Femur (tissue), 1 donor: ENCODE measurements at regions not wholly inside any gene's neighbourhood (a gene's known extent, or its start where the extent isn't known, plus 50 kb on each side); places are given as distances from the start of the nearest gene placed in this dataset.
"Not testable (repeated sequence)": the region's sequence is repeated elsewhere in the genome, so short reads cannot be mapped to it uniquely, and the experiment has no call there.

ENCODE experiments used
- DNase-seq: peaks from one replicate; pipeline ENCODE4 v3.0.0-alpha.2; 2017

DNA sequence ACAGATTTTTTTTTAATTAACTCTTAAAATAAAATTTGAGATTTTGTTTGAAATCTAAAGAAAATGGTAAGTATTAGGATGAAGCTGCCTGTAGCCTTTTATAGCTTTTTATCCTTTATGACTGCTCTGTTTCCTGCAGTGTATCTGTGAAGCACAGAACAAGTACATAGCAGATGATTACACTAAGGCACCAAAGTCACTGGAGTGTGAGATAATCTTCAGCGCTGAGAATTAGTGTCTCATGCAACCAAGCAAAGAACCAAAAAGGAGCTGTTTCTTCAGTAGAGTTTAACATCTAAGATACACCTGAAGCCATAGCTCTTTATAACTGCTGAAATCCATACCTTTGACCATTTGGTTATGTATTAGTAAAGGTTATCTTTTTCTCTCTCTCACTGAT lies 1989.8 kb upstream of the PCDH10 start:
- DNase-seq = no peak

DNA sequence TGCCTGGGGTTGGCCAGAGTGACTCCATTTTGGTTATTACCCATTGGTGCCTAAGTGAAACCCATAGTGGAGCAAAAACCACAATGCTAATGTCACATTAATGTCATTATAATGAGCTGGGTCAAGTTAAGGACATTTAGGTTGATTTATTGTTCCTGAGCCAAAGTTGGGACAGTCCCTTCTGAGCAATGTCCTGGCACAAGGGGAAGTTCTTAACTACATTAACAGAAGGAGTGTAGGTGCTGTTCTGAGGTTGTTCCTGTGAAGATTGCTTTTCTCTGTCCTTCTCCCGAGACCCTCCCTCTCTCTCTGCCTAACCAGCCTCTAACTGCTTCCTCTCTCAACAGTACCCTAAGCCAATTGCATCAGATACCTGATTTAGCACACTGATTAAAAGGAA lies 1956.8 kb upstream of the PCDH10 start:
- no peak for DNase-seq

DNA sequence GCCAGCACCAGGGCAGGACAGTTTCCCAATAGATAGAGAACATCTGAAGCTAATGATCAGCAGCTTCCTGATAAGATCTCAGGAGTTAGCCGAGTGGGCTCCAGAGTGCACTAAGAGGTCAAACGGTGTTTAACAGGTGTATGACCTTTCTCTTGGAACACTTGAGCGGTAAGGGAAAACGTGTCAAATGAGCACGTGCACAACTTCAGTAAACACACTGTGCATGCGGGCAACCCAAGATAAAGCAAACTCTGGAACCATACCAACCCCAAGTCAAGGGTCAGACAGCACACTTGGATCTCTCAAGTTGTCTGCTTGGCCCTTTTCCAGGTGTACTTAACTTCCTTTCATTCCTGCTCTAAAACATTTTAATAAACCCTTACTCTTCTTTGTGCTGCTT lies 1941.5 kb upstream of the PCDH10 start:
- no peak for DNase-seq

DNA sequence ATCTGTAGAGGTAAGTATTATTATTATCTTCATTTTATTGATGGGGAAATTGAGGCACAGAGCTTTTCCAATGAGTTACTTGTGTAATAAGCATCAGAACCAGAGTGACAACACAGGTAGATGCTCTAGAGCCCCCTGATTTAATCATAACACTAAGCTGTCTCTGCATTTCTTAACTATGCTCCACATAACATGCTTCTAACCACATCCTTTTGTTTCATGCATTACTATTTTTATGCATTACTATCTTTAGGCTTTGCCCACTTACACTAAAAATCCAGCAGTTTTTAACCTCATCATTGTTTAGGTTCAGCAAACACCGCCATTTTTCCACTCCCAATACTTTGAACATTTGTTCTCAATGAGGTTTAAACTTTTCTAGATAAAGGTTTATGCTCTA lies 1900.8 kb upstream of the PCDH10 start:
- no peak for DNase-seq

DNA sequence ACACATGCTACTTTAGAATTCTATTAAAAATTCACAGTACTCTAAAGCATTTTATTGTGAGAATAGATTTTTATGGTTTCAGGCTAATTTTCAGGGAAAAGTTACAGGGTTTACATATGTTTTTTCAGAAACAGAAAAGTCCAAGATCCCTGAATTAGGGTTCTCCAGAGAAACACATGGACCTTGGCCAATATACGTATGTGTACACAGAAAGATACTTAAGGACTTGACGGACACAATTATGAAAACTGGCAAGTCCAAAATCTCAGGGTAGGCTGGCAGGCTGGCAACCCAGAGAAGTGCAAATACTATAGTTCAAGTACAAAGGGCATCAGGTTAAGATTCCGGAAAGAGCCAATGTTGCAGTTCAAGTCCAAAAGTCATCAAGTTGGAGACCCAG lies 1897.8 kb upstream of the PCDH10 start:
- no peak for DNase-seq

DNA sequence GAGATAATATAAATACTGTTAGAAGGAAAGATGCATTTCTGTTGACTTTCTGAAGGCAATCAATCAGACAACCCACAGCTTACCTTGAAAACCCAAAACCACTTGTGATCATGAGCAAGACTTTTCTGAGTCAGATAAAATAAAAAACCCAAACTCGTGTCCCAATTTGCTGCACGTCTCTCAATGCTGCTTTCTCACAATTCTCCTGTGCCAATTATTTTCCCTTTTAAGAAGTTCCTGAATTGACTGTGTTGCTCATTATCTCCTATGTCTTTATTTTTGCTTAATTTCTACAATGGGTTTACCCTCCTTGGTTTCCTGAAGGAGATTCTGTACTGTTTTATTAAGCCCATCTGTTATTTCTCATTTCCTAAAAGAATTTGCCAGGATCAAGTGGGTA lies 1891.9 kb upstream of the PCDH10 start:
- no peak for DNase-seq

DNA sequence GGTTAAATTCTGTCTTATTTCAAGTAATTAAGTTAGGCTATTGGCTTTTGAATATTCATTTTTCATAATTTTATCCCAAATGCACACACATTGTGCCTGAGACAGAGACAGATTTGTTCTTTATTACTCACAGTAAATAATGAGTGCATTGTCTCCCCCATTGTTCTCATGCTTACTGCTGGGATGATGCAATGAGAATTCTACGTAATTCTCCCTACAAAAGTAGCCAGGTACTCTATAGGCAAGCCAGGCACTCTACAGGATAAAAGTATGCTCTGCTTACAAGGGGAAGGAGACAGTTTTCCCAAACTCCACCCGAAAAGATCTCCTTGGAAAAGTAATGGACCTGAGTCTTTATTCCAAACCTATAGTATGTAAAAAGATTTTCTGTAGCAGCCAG lies 1890.7 kb upstream of the PCDH10 start:
- no peak for DNase-seq

DNA sequence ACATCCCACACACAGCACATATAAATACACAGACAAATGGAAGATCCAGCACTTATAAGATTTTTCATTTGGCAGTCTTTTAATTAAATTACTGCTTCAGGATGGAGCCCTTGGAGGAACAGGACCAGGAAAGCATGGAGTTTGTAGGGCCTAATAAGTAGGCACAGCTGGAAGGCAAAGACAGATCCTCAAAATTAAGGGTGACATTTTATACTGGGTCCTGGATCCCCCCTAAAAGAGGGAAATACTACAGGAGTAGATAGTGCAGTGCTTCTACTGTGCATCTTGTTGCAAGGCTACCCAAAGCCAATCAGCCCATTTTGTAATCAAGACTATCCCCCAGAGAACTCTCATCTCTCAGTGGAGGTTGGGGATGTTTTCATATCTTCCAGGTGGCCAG lies 1860.7 kb upstream of the PCDH10 start:
- no peak for DNase-seq

DNA sequence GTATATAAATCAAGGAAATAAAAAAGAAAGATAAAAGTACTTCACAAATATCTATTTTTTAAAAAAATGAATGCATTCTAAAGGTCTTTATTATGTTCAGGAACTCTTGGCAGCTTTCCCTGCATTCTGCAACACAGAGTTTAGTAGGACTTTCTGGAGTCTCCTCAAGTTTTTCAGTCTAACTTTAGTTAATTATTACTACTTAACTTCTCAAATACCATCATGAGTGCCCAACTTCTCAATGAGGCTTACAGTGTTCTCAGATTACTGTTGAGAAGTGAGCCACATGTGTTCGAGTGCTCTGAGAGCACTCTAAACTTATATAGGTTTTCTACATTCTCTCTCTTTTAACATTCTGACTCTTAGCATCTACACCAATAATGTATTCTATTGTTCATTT lies 1852.9 kb upstream of the PCDH10 start:
- no peak for DNase-seq

DNA sequence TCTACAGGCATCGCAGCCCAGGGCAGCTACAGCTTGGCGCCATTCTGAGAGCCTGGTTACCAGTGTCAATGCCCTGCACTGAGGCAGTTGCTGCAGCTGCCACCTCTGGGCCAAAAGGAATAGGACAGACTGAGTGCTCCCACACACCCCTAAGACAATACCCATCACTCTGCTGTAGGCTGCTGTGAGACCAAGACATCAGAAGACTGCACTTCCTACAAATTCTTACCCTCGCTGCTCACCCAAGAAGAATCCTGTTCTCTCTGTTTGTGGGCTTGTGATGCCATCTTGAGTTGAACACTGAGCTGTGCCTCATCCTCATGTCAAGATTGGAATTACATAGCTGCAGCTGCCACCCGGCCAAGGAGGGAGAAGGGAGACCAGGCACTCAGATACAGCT lies 1847.0 kb upstream of the PCDH10 start:
- DNase-seq = no peak

DNA sequence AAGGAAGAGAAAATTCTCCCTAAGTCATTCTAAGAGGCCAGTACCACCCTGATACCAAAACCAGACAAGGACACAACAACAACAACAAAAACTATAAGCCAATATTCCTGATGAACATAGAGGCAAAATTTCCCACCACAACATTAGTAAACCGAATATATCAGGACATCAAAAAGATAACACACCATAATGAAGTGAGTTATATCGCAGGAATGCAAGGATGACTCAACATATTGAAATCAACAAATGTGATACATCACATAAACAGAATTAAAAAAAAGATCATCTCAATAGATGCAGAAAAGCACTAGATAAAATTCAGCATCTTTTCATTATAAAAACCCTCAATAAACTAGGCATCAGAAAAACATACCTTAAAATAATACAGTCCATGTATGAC lies 1844.4 kb upstream of the PCDH10 start:
- no peak for DNase-seq

DNA sequence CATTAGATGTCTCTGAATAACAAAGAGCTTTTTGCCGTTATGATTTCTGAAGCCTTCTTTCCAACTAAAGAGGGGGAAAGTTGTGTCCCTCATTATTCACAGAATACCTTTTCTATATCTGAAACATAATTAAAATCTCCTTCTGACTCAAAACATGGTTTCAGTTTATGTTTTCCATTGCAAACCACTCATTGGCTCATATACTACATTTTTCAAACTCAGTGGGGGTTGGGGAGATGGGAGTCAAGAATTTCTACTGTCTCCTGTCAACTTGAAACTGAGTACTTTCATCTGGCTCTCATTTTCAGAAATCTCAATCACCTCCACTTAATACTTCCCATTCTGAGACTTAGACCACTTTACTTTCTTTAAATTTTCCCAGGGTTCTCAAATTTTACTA lies 1839.5 kb upstream of the PCDH10 start:
- DNase-seq = no peak

DNA sequence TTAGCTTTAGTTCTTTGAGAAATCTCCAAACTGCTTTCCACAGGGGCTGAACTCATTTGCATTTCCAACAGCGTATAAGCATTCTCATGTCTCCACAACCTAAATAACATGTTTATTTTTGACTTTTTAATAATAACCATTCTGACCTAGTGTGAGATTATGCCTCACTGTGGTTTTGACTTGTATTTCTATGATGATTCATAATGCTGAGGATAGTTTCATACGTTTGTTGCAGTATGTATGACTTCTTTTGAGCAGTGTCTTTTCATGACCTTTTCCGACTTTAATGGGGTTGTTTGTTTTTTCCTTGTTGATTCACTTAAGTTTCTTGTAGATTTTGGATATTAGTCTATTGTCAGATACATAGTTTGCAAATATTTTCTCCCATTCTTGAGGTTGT lies 1833.0 kb upstream of the PCDH10 start:
- DNase-seq = no peak

DNA sequence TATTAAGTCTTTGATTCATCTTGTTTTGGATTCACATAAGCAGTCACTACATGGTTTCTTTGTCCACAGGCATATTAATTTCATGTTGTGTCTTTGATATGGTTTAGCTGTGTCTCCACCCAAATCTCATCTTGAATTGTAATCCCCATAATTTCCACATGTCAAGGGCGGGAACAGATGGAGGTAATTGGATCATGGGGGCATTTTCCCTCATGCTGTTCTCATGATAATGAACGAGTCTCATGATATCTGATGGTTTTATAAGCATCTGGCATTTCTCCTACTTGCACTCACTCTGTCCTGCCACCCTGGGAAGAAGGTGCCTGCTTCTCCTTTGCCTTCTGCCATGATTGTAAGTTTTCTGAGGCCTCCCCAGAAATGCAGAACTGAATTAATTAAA lies 1811.2 kb upstream of the PCDH10 start:
- no peak for DNase-seq

DNA sequence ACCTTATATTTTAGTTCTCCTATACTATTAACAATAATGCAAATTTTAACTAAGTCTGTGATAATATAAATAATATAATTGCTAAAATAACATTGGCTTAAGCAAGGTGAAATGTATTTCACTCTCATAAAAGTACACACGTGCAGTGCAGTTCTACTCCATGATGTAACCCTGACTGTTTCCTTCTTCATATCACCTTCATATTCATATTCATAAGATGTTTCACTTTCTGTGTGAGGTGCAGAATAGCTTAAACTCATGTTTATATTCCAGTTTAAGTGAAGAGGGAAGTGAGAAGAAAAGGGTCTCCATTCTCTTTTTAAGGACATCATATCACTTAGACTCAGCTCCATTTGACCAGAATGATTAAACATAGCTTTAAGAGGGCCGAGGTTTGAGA lies 1810.0 kb upstream of the PCDH10 start:
- DNase-seq = no peak

DNA sequence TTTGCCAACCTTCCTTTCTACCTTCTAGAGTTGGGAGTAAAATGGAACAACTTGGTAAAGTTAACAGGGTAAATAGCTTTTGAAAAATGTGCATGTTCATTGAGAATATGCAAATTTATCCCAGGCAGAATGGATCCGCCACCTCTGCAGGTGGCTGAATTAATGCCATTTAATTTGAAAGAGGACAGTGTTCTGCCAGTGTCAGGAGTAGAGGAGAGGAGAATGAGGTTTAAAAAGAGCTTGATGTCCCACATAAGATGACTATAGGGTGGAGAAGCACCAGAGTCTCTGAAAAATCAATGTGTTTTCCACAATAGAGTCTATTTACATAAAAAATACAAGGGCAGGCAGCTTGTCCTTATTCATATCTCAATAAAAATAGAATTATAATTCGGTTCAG lies 1804.3 kb upstream of the PCDH10 start:
- DNase-seq = no peak

DNA sequence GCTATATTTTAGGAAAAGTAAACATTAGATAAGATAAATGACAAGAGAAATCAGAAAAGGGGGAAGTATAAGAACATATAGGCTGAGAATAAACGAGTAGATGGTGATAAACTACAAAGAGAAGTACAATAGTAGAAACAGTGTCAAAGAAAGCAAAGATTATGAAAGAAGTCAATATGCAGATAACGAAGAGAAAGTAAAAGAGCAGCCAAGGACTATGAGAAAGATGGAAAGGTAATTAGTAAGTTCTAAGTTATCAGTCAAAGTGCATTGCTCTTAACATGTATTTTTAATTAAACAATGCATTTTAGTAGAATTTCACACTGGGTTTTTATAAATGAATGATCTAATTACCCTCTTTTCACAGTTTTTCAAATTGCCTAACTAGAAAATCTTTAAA lies 1801.3 kb upstream of the PCDH10 start:
- no peak for DNase-seq

DNA sequence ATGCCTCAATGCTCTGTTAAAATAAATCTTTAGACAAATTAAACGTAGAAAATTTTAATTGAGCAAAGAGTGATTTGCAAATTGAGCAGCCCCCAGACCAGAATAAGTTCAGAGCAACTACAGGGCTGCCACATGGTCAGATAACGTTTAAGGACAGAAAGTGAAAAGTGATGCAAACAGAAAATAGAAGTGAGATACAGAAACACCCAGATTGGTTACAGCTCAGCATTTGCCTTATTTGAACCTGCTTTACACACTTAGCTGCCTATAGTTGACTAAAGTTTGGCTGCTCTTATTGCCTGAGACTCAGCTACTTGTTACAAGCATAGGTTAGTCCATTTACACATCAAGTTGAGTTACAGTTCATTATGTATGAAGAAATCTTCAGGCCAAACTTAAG lies 1800.8 kb upstream of the PCDH10 start:
- no peak for DNase-seq

DNA sequence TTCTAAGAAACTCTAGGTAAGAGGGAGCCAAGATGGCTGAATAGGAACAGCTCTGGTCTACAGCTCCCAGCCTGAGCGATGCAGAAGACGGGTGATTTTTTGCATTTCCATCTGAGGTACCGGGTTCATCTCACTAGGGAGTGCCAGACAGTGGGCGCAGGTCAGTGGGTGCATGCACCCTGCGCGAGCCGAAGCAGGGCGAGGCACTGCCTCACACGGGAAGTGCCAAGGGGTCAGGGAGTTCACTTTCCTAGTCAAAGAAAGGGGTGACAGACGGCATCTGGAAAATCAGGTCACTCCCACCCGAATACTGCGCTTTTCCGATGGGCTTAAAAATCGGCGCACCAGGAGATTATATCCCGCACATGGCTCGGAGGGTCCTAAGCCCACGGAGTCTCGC lies 1796.7 kb upstream of the PCDH10 start:
- DNase-seq = not testable (repeated sequence)

DNA sequence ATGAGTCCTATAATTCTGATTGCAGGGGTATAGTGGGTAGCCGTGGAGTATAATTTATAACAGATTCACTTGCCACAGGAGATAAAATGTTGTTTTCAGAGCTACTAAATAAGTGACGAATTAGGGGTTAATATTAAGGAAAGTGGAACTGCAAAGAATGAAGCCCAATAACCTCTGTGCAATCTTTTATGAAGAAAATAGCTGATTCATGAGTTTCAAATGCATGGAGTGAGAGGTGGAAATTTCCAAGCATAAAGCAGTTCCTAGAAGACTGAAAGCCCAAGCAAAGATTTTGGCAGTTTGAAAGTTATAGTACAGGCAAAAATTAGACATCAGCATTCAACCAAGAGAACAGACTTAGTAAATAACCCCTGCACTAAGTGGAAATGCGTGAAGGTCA lies 1782.4 kb upstream of the PCDH10 start:
- DNase-seq = no peak

DNA sequence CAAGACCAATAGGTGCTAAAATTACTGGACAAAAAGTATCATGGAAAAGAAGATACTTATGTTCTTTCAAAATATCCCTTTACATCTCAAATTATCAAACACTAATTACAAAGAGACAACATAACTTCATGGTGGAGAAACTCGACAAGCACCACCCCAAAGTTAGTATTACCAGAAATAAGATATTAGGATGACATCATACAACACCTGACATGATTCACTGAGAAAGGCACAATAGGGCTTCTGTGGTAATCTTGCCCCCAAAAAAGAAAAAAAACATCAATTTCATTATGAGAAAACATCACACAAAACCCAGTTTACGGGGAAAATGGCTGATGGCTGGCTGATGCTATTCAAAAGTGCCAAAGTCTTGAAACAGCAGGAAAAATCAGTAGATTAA lies 1781.7 kb upstream of the PCDH10 start:
- no peak for DNase-seq

DNA sequence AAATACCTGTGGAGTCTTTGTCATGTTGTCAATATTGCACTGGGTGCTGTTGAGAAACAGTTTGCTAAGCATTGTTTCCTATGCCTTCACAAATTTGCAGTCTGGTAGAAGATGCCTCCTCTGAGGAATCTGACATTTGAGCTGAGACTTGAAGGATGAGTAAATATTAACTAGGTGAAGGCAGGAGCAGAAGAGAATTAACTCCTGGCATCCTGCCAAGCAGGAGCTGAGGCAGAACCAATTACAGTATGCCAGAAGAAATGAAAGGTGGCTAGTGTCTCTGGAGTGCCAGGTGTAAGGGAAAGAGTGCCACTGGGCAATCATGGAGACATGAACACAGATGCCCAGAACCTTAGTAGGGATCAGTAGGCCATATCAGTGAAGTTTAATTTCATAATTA lies 1778.2 kb upstream of the PCDH10 start:
- no peak for DNase-seq

DNA sequence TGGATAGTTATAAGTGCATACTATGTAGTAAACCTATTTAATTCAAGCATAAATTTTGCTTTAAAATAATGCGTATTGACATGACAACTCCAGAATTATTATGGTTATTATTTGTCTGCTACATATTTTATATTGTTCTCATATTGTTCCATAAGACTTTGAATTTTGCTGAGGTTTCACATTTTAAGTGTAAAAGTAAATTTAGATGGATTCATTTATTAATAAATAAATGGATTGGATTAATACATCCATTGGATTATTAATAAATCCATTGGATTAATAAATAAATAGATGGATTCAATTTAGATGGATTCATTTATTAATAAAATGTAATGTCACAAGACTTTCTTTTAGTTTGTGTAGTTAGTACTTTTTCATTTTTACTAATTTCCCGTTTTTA lies 1768.0 kb upstream of the PCDH10 start:
- DNase-seq = no peak

DNA sequence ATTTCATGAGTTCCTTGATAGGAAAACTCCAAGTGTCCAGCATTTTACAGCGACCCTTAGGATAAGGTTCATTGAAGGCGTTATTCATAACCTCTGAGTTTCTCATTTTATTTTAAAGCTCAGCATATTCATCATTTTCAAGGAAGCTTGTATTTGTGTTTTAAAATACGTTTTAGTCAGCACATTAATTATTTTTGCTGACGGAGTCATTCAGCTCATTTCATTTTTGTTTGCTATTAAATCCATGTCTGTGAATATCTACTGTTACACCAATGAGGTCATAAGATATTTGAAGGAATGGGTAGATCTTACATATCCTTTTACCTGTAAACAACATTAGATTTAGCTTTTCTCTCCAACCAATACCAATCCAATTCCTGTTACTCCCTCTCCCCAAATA lies 1766.3 kb upstream of the PCDH10 start:
- no peak for DNase-seq

DNA sequence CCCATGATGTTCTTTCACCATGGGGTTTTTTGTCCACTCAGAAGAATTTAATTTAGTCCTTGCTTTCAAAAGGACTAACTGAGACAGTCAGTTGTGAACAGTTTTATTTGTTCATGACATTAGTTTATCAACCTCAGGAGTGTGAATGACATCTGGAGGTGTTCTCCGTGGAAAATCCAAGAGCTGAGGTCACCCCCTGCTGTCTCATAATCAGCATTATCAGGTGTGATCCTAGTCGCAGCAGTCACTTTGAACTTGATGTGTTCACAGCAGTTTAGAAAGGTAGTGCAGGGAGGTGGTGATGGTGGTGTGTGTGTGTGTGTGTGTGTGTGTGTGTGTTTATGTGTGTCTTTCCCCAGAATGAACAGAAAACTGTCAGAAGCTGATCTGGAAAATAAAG lies 1760.8 kb upstream of the PCDH10 start:
- no peak for DNase-seq

DNA sequence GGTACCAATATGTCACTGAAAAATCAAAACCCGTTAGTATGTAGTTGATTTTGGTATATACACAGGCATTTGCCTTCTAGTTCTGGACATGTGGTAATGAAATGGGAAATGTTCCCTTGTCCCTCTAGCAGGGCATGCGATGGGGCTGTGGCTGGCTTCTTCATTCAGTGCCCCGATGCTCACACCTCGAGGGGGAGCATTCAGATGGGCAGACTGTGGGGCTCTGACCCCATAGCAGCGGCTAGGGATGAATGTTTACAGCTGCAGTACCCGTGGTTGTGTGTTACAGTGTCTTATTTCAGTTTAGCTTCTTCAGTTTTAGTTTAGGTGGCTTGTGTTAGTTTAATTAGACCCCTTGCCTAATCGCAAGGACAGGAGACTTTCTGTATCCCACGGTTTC lies 1741.0 kb upstream of the PCDH10 start:
- DNase-seq = no peak

DNA sequence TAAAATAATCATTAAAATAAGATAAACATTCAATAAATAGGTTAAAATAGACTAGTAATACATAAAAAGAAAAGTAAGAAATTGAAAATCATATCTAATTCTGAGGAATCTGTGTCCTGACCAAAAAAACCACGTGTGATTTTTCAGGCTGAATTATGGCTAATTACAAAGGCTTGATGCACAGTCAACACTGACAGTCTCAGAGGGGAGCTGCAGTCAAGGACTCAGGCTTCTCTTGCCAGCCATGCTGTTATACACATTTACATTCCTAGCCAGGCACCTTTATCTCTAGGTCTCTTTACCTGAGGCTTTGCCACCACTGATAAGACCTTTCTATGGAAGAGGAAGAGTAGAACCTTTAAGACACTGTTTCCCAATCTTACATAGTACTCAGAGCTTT lies 1737.7 kb upstream of the PCDH10 start:
- DNase-seq = no peak
